ENCODE measurements at regions not wholly inside any gene's neighbourhood (a gene's known extent, or its start where the extent isn't known, plus 50 kb on each side); places are given as distances from the start of the nearest gene placed in this dataset.

- no peak for DNase-seq
Measured at GRCh38 chr9:126017758-126018157, 270.6 kb downstream of the PBX3 start.

- DNase-seq: no peak
Measured at GRCh38 chr9:126020836-126021235, 273.7 kb downstream of the PBX3 start.

- no peak for DNase-seq
Measured at GRCh38 chr9:126023962-126024361, 276.8 kb downstream of the PBX3 start.

- no peak for DNase-seq
Measured at GRCh38 chr9:126024581-126025230, 277.5 kb downstream of the PBX3 start.

- no peak for DNase-seq
Measured at GRCh38 chr9:126025991-126026390, 278.8 kb downstream of the PBX3 start.

GRCh38 chr9:126027566-126027965, 280.4 kb downstream of the PBX3 start:
- no peak for DNase-seq

- DNase-seq: no peak
Measured at GRCh38 chr9:126028746-126029145, 281.6 kb downstream of the PBX3 start.

- no peak for DNase-seq
Measured at GRCh38 chr9:126030716-126031115, 283.5 kb downstream of the PBX3 start.

GRCh38 chr9:126031116-126031515, 283.9 kb downstream of the PBX3 start:
- DNase-seq: no peak

GRCh38 chr9:126032135-126032534, 285.0 kb downstream of the PBX3 start:
- no peak for DNase-seq

GRCh38 chr9:126033318-126033717, 286.1 kb downstream of the PBX3 start:
- no peak for DNase-seq

GRCh38 chr9:126033956-126034355, 286.8 kb downstream of the PBX3 start:
- DNase-seq: no peak

GRCh38 chr9:126036881-126037291, 289.7 kb downstream of the PBX3 start:
- no peak for DNase-seq

GRCh38 chr9:126038790-126039189, 287.8 kb upstream of the MVB12B start:
- no peak for DNase-seq

GRCh38 chr9:126043681-126044080, 282.9 kb upstream of the MVB12B start:
- no peak for DNase-seq

- DNase-seq: no peak
Measured at GRCh38 chr9:126049088-126049487, 277.5 kb upstream of the MVB12B start.

- no peak for DNase-seq
Measured at GRCh38 chr9:126049896-126050604, 276.6 kb upstream of the MVB12B start.

GRCh38 chr9:126050605-126050990, 276.0 kb upstream of the MVB12B start:
- DNase-seq: no peak

- DNase-seq: no peak
Measured at GRCh38 chr9:126051446-126052130, 275.0 kb upstream of the MVB12B start.

- DNase-seq: no peak
Measured at GRCh38 chr9:126052791-126053190, 273.8 kb upstream of the MVB12B start.

GRCh38 chr9:126053913-126054312, 272.7 kb upstream of the MVB12B start:
- no peak for DNase-seq

GRCh38 chr9:126055381-126055985, 271.1 kb upstream of the MVB12B start:
- DNase-seq: no peak

- no peak for DNase-seq
Measured at GRCh38 chr9:126056312-126057021, 270.2 kb upstream of the MVB12B start.

Measured in NCI-H187 (cell line).